HG03565 (cell line): ENCODE measurements at regions not wholly inside any gene's neighbourhood (a gene's known extent, or its start where the extent isn't known, plus 50 kb on each side); places are given as distances from the start of the nearest gene placed in this dataset.
A peak's percentile ranks its signal among the peaks of the same experiment; 100 is the strongest.
"Not testable (repeated sequence)": the region's sequence is repeated elsewhere in the genome, so short reads cannot be mapped to it uniquely, and the experiment has no call there.

Experiments used
- ATAC-seq: cut with Tn5 transposase; IDR thresholded peaks from one replicate; pipeline ENCODE4 v1.9.1; 2021; ENCODE audit warnings: mild to moderate bottlenecking, moderate library complexity; ENCODE audit not compliant: unreplicated experiment

DNA sequence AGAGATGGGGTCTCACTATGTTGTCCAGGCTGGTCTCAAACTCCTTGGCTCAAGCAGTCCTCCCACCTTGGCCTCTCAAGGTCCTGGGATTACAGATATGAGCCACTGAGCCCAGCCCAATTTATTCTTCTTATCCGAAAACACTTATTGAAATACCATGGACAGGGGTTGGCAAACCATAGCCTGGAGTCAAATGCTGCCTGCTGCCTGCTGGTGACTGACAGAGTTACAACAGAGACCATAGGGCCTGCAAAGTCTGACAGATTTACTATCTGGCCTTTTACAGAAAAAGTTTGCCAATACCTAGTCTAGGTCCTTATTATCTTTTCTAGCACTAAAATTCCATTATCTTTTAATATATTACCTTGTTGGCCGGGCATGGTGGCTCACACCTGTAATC lies 87.1 kb upstream of the ZNF281 start:
- ATAC-seq, result no peak

DNA sequence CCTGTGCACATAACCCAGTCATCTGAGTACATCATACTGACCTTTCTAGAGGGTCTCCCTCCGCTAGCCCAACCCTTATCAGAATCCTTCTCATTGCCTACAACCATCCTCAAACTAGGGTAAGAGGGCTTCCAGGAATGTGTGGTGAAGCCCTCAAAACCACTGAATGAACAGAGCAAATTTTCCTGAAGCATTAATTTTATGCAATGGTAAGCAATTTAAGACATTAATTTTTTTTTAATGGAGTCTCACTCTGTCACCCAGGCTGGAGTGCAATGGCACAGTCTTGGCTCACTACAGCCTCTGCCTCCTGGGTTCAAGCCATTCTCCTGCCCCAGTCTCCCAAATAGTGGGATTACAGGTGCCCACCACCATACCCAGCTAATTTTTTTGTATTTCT lies 86.1 kb upstream of the ZNF281 start:
- no peak for ATAC-seq

DNA sequence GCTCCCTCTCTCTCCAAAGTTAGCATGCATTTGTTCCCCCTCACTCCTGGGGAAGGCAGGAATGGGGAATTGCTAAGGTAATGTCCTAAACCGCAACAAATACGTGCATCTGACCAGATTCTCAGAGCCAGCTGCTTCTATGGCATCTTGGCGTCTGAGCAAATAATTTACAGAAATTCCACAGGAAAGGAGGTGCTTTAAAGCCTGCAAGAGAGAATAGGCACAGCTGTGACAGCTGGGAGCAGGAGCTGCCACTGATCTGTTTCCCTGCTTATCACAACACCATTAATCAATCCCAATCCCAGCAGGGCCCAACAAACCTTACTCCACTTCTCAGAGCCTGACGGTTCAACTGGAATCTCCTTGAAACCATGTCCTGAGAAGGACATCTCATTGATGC lies 83.5 kb upstream of the ZNF281 start:
- no peak for ATAC-seq

GRCh38 chr1:200491103-200491502 lies 81.3 kb upstream of the ZNF281 start:
- ATAC-seq, result no peak

DNA sequence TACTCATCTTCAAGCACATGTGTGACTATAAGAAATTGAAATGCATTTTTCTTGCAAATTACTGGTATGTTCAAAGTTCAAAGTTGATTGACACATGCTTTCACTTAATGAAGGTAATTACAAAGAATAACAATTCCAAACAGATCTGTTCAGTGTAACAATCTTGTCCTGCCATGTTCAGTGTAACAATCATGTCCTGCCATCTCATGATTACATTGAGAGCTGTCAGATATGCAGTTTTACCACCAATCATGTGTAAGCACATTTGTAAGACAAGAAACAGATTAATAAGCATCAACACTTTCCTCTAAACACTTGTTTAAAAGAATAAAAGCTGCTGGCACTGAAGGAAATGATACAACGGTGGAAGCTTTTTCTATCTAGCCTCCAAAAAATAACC lies 80.3 kb upstream of the ZNF281 start:
- ATAC-seq, result no peak

DNA sequence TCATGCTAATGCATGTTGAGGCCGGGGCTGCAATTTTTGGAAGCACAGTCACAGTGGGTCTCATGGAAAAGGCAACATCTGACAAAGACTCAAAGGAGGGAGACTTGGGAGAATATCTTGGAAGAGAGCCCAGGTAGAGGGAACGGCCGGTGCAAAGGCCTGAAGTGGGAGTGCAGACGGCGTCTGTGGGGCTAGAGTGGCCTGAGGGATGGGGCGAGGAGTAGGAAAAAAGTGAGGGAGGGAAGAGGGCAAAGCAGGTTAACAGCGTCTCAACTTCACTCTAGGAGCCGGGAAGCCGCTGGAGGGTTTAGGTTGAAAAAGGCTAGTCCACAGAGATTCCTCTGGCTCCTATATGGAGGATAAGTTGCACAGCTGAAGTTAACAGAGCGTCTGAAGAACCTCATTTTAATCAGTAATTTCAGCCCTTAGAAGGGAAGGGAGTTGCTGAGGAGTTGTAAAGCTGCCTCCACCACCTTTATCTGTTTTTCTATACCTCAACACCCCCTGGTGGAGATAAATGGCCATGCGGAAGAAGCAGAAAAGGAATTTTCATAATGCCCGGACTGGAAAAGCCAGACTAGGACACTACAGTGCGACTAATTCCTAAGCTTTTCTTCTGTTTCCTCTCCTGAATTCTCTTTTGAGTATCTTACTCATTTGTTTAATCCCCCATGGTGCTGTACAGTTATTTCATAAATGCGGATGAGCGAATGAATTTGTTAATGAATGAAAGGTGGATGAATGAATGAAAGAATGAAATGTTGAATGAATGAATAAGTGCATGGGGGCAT lies 78.7 kb upstream of the ZNF281 start:
- no peak for ATAC-seq

DNA sequence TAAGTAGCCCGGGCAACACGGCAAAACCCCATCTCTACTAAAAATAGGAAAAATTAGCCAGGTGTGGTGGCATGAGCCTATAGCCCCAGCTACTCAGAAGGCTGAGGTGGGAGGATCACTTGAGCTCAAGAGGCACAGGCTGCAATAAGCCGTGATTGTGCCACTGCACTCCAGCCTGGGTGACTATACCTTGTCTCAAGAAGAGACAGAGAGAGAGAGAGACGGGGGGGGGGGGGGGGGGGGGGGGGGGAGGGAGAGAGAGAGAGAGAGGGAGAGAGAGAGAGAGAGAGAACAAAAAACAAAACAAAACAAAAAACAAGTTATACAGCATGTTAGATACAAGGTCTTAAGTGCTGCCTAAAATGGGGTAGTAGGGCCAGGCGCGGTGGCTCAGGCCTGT lies 77.8 kb upstream of the ZNF281 start:
- no peak for ATAC-seq

GRCh38 chr1:200486634-200487033 lies 76.8 kb upstream of the ZNF281 start:
- no peak for ATAC-seq

GRCh38 chr1:200484438-200484946 lies 74.7 kb upstream of the ZNF281 start:
- not testable (repeated sequence) for ATAC-seq

- ATAC-seq, result peak; percentile 99
Measured at GRCh38 chr1:200483491-200484143, 73.8 kb upstream of the ZNF281 start.

DNA sequence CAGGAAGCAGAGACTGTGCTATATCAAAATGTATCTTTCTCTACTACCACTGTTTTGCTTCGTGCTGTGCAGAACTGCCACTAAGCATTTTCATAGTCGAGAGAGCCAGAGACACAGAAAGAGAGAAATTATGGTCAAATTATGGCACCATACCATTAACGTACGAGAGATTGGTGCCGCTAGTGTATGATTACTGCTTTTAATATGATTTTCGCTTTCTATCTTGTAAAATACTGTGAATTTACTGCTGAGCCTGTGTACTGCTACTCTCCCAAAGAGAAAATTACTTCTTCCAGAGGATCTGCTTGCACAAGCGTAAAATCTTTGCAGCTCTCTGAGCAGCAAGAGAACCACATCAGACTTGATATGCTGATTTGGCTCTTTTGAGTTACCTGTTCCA lies 71.1 kb upstream of the ZNF281 start:
- no peak for ATAC-seq

DNA sequence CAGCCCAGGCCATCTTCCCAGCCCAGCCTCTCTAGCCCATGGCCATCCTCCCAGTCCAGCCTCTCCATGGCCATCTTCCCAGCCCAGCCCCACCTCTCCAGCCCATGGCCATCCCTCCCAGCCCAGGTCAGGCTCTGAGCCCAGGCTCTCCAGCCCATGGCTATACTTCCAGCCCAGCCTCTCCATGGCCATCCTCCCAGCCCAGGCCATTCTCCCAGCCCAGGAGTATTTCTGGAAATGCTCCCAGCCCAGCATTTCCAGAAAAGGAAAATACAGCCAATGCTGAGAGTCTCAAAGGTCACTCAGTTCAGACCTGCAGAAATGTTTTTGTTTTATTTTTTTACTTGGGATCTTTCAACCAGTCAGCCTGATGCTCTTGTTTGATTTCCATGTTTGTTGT lies 70.0 kb upstream of the ZNF281 start:
- no peak for ATAC-seq

GRCh38 chr1:200478945-200479558 lies 69.2 kb upstream of the ZNF281 start:
- no peak for ATAC-seq

- no peak for ATAC-seq
Measured at GRCh38 chr1:200478239-200478623, 68.4 kb upstream of the ZNF281 start.

- ATAC-seq, result no peak
Measured at GRCh38 chr1:200474633-200475032, 64.8 kb upstream of the ZNF281 start.

DNA sequence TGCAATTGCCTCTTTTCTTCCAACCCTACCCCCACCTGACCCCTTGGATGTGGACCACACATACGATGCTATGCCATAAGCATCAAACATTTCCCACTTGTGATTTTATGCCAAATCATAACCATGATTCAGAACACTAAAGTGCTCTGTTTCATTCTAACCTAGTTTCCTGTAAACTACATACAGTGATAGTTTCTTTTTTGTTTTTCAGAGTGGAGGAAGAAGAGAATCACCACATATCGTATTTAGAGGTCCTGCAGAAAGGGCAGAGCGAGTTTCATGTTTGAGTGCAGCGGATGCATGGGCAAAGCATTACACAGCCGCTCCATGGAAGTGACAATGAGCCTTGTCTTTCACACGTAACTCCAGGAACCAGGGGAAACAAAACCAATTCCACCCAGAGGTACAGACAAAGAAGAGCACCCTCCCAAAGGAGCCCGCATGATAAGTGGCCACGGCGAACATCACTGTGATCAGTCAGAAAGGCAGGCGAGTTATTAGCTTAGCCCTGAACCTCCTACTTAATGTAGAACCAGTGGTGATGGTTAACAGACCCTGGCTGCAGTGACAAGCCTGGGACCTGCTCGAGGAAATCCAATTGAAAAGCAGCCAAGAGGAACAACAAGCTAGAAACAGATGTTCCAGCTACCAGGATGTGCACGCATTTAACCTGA lies 64.0 kb upstream of the ZNF281 start:
- peak; percentile 73 for ATAC-seq

GRCh38 chr1:200471739-200472138 lies 61.9 kb upstream of the ZNF281 start:
- ATAC-seq, result no peak

GRCh38 chr1:200468264-200469001 lies 58.6 kb upstream of the ZNF281 start:
- no peak for ATAC-seq

DNA sequence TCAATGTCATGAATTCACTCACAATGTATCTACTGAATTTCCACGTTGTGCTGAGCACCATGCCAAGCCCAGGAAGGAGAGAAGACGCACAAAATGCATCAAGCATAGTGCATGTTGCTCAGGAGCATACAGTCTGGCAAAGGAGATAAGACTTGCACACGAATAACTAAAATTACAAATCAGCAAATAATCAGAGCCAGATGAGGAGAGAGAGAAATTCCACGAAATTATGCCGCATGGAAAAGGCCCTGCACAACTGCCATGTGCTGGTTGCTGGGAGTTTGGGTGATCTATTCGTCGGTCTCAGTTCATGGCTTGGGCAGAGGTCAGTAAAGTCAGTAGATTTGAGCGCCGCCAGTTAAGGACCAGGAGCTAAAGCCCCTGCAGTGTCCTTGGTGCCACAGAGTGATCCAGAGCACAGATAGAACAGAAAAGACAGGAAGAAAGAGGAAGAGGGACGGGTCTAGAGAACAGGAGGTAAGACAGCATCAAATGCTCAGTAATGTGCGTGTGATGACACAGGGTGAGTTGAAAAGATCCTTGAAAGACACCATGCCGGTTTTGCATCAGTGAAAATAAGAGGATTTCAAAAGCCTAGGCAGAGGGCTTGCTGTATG lies 55.1 kb upstream of the ZNF281 start:
- ATAC-seq, result no peak
